SK-N-SH treated with all-trans-retinoic acid at 6 μM for 48 hours (cell line): ENCODE measurements at regions not wholly inside any gene's neighbourhood (a gene's known extent, or its start where the extent isn't known, plus 50 kb on each side); places are given as distances from the start of the nearest gene placed in this dataset.

Experiments
- ATAC-seq: fragments of 200-7000 bp; cut with Tn5 transposase; 3 replicates; pipeline ENCODE4 v1.9.1; 2020; ENCODE audit warnings: mild to moderate bottlenecking, moderate library complexity
- ARNTL ChIP-seq: fragments of 450-650 bp; formaldehyde crosslinking; IDR thresholded peaks from 2 replicates; pipeline ENCODE4 v1.5.0; 2020; ENCODE audit warnings: low read depth, mild to moderate bottlenecking, moderate library complexity, borderline replicate concordance
- BACH2 ChIP-seq: fragments of 250-450 bp; sonication (Bioruptor Pico); IDR thresholded peaks from 2 replicates; pipeline ENCODE4 v1.9.0; 2021; ENCODE audit warnings: mild to moderate bottlenecking, borderline replicate concordance
- CREB5 ChIP-seq: fragments of 250-450 bp; sonication (Bioruptor Pico); IDR thresholded peaks from 2 replicates; pipeline ENCODE4 v1.5.1; 2020; ENCODE audit warnings: low read depth, mild to moderate bottlenecking, moderate library complexity
- CSDC2 ChIP-seq: fragments of 250-450 bp; sonication (Bioruptor Pico); IDR thresholded peaks from 2 replicates; pipeline ENCODE4 v1.5.0; 2020; ENCODE audit warnings: mild to moderate bottlenecking, moderate library complexity
- CSRNP3 ChIP-seq: fragments of 250-450 bp; sonication (Bioruptor Pico); IDR thresholded peaks from 2 replicates; pipeline ENCODE4 v1.5.1; 2021; ENCODE audit warnings: mild to moderate bottlenecking, moderate library complexity
- ESRRG ChIP-seq: fragments of 250-450 bp; sonication (Bioruptor Pico); IDR thresholded peaks from 2 replicates; pipeline ENCODE4 v1.6.1; 2021; ENCODE audit warnings: mild to moderate bottlenecking
- GLIS3 ChIP-seq: fragments of 250-450 bp; sonication (Bioruptor Pico); IDR thresholded peaks from 2 replicates; pipeline ENCODE4 v1.5.0; 2020; ENCODE audit warnings: mild to moderate bottlenecking, moderate library complexity
- ISL1 ChIP-seq: fragments of 250-450 bp; sonication (Bioruptor Pico); IDR thresholded peaks from 2 replicates; pipeline ENCODE4 v2.1.2; 2022; ENCODE audit warnings: mild to moderate bottlenecking, moderate library complexity
- PATZ1 ChIP-seq: fragments of 250-450 bp; sonication (Bioruptor Pico); IDR thresholded peaks from 2 replicates; pipeline ENCODE4 v1.8.0; 2020; ENCODE audit warnings: mild to moderate bottlenecking, moderate library complexity, borderline replicate concordance
- POU6F1 ChIP-seq: fragments of 250-450 bp; sonication (Bioruptor Pico); IDR thresholded peaks from 2 replicates; pipeline ENCODE4 v1.8.0; 2021; ENCODE audit warnings: low read depth, mild to moderate bottlenecking, moderate library complexity, borderline replicate concordance
- PPARA ChIP-seq: fragments of 250-450 bp; sonication (Bioruptor Pico); IDR thresholded peaks from 2 replicates; pipeline ENCODE4 v1.5.0; 2020; ENCODE audit warnings: mild to moderate bottlenecking, borderline replicate concordance
- RARB ChIP-seq: fragments of 250-450 bp; sonication (Bioruptor Pico); IDR thresholded peaks from 2 replicates; pipeline ENCODE4 v1.8.0; 2021; ENCODE audit warnings: mild to moderate bottlenecking, moderate library complexity
- SNAI2 ChIP-seq: fragments of 250-450 bp; sonication (Bioruptor Pico); IDR thresholded peaks from 2 replicates; pipeline ENCODE4 v1.5.0; 2020; ENCODE audit warnings: mild to moderate bottlenecking, moderate library complexity
- TCF4 ChIP-seq: fragments of 250-450 bp; sonication (Bioruptor Pico); IDR thresholded peaks from 2 replicates; pipeline ENCODE4 v1.8.0; 2021; ENCODE audit warnings: mild to moderate bottlenecking, moderate library complexity, borderline replicate concordance
- TOX ChIP-seq: fragments of 250-450 bp; sonication (Bioruptor Pico); IDR thresholded peaks from 2 replicates; pipeline ENCODE4 v1.8.0; 2021; ENCODE audit warnings: mild to moderate bottlenecking, moderate library complexity, borderline replicate concordance
- TSHZ2 ChIP-seq: fragments of 250-450 bp; sonication (Bioruptor Pico); IDR thresholded peaks from 2 replicates; pipeline ENCODE4 v1.5.0; 2020; ENCODE audit warnings: mild to moderate bottlenecking, moderate library complexity
- ZC3H10 ChIP-seq: fragments of 250-450 bp; sonication (Bioruptor Pico); IDR thresholded peaks from 2 replicates; pipeline ENCODE4 v1.5.1; 2021; ENCODE audit warnings: mild to moderate bottlenecking, moderate library complexity
- ZFP3 ChIP-seq: fragments of 250-450 bp; sonication (Bioruptor Pico); IDR thresholded peaks from 2 replicates; pipeline ENCODE4 v1.5.0; 2020; ENCODE audit warnings: mild to moderate bottlenecking, moderate library complexity
- ZFP30 ChIP-seq: fragments of 450-650 bp; formaldehyde crosslinking; IDR thresholded peaks from 2 replicates; pipeline ENCODE4 v1.5.0; 2022; ENCODE audit warnings: mild to moderate bottlenecking, moderate library complexity
- ZNF565 ChIP-seq: fragments of 450-650 bp; formaldehyde crosslinking; conservative IDR thresholded peaks from 2 replicates; pipeline ENCODE4 v1.5.0; 2020; ENCODE audit warnings: low read depth, mild to moderate bottlenecking, moderate library complexity
- ZNF70 ChIP-seq: fragments of 450-650 bp; formaldehyde crosslinking; IDR thresholded peaks from 2 replicates; pipeline ENCODE4 v1.5.0; 2020; ENCODE audit warnings: mild to moderate bottlenecking, moderate library complexity
- ZNF8 ChIP-seq: fragments of 450-650 bp; formaldehyde crosslinking; IDR thresholded peaks from 2 replicates; pipeline ENCODE4 v1.5.0; 2020; ENCODE audit warnings: mild to moderate bottlenecking, moderate library complexity

GRCh38 chr3:168338161-168338560 lies 242.4 kb upstream of the GOLIM4 start:
- TF ChIP-seq SNAI2 (CRISPR knock-in tag) (no peak), CSRNP3 (no peak), ZNF8 (no peak), CREB5 (CRISPR knock-in tag) (no peak), ZC3H10 (CRISPR knock-in tag) (no peak), ZFP30 (CRISPR knock-in tag) (no peak), ESRRG (CRISPR knock-in tag) (no peak), ARNTL (CRISPR knock-in tag) (no peak), BACH2 (CRISPR knock-in tag) (no peak), ISL1 (no peak), RARB (CRISPR knock-in tag) (no peak), PPARA (no peak), ZNF70 (CRISPR knock-in tag) (no peak)

GRCh38 chr3:168336276-168336675 lies 240.6 kb upstream of the GOLIM4 start:
- TF ChIP-seq POU6F1 (CRISPR knock-in tag) = no peak
- TF ChIP-seq TOX (CRISPR knock-in tag) = no peak
- no peak for TF ChIP-seq CSDC2 (CRISPR knock-in tag)
- TF ChIP-seq ZC3H10 (CRISPR knock-in tag) = no peak
- TF ChIP-seq ARNTL (CRISPR knock-in tag) = no peak
- TF ChIP-seq TSHZ2 (CRISPR knock-in tag) = no peak
- TF ChIP-seq TCF4 (CRISPR knock-in tag) = no peak
- no peak for TF ChIP-seq CREB5 (CRISPR knock-in tag)
- no peak for TF ChIP-seq ZFP3 (CRISPR knock-in tag)
- TF ChIP-seq ZNF565 = no peak
- no peak for TF ChIP-seq GLIS3 (CRISPR knock-in tag)
- TF ChIP-seq ISL1 = no peak
- no peak for TF ChIP-seq ESRRG (CRISPR knock-in tag)
- TF ChIP-seq PATZ1 (CRISPR knock-in tag) = no peak
- no peak for TF ChIP-seq BACH2 (CRISPR knock-in tag)
- TF ChIP-seq RARB (CRISPR knock-in tag) = no peak
- no peak for ATAC-seq

More at GRCh38 chr3:168338161-168338560, 242.4 kb upstream of the GOLIM4 start:
- ATAC-seq = no peak
